A673 (cell line): ENCODE measurements at regions not wholly inside any gene's neighbourhood (a gene's known extent, or its start where the extent isn't known, plus 50 kb on each side); places are given as distances from the start of the nearest gene placed in this dataset.

Source experiments
- CTCF ChIP-seq: fragments of 300-800, 200-600 bp; sonication (generic); conservative IDR thresholded peaks from 2 replicates; pipeline ENCODE4 v1.5.1; 2017; ENCODE audit warnings: low read depth, mild to moderate bottlenecking, antibody characterized with exemption, low read length, moderate library complexity, mixed read lengths
- EZH2 ChIP-seq: fragments of 200-600 bp; sonication (generic); IDR thresholded peaks from 2 replicates; pipeline ENCODE4 v1.6.1; 2017; ENCODE audit warnings: borderline replicate concordance, low read depth, mild to moderate bottlenecking, mixed read lengths, antibody characterized with exemption, low read length; ENCODE audit not compliant: poor library complexity, severe bottlenecking

- TF ChIP-seq CTCF: no peak
- no peak for TF ChIP-seq EZH2
Observed at GRCh38 chr2:228556717-228557116, 375.2 kb upstream of the SPHKAP start.
